HG03457 (cell line): ENCODE measurements at regions not wholly inside any gene's neighbourhood (a gene's known extent, or its start where the extent isn't known, plus 50 kb on each side); places are given as distances from the start of the nearest gene placed in this dataset.
"Not testable (repeated sequence)": the region's sequence is repeated elsewhere in the genome, so short reads cannot be mapped to it uniquely, and the experiment has no call there.

Experiments used
- ATAC-seq: cut with Tn5 transposase; IDR thresholded peaks from one replicate; pipeline ENCODE4 v1.9.1; 2021; ENCODE audit warnings: moderate number of reproducible peaks; ENCODE audit not compliant: unreplicated experiment

- ATAC-seq: no peak
Observed at GRCh38 chr18:39480494-39481195, 1915.0 kb upstream of the CELF4 start.

DNA sequence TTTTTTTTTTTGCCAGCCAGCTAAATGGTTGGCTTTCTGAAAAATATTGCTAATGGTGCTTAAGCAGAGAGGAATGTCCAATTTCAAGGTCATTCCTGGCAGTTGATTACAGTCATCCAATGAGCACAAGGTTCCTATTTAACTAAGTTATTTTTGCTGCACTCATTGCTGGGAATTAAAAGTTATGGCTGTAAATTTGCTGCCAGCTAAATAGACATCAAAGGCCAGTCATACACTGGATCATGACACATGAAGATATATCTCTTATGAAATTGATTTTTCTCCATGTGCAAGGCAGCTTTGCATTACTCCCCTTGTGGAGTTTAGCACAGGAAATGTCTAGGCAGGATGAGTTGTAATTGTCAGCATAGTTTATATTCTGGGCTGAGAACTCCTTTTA lies 1898.4 kb upstream of the CELF4 start:
- ATAC-seq: no peak

GRCh38 chr18:39462436-39462835 lies 1896.8 kb upstream of the CELF4 start:
- no peak for ATAC-seq

DNA sequence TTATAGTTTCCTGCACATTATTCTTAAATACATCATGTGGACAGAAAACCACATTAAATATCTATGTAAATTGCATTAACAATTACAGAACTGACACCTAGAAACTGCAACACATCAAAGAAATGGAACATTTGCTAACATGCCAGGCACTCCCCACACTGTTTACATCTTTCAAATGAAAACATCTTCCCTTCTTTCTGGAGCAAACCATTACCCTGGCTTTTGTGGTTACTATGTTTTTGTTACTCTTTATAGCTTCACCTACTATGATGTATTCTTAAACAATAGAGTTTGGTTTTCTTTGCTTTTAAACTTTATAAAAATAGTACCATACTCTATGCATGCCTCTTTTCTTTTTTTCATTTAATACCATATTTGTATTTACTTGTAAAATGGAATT lies 1894.5 kb upstream of the CELF4 start:
- no peak for ATAC-seq

- ATAC-seq: no peak
Observed at GRCh38 chr18:39455285-39455684, 1889.7 kb upstream of the CELF4 start.

DNA sequence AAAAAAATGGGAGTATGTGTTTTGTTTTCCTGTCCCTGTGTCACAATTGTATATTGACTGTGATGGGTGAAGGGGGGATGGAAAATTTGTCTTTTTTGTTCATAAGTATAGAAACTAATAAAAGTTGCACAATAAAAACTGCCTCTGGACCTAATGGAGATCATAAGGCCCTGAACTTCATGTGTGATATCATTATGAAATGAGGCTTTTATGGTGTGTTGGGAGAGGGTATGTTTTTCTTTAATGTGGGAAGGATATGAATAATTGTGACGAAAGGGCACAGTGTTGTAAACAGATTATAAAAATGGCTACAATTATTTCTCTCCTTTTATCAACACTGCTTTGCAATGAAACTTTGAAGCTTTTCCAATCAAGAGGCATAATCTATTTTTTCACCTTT lies 1889.3 kb upstream of the CELF4 start:
- no peak for ATAC-seq

DNA sequence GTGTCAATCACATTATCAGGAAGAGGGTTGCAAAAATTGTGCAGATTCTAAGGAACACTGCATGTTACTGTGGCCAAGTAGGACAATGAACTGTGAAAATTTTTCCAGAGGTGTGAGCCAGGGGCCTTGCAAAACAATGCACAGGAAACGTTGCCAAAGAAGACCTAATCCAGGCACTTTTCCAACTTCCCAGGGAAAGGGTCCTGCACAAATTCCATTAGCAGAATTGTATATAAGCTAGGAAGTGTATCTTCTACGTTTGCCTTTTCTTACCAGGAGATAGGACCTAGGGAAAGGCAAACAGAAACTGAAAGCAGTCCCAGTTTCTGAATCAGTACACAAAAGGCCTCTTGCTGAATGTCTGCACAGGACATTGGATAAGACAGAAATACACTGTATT lies 1888.3 kb upstream of the CELF4 start:
- ATAC-seq: no peak

DNA sequence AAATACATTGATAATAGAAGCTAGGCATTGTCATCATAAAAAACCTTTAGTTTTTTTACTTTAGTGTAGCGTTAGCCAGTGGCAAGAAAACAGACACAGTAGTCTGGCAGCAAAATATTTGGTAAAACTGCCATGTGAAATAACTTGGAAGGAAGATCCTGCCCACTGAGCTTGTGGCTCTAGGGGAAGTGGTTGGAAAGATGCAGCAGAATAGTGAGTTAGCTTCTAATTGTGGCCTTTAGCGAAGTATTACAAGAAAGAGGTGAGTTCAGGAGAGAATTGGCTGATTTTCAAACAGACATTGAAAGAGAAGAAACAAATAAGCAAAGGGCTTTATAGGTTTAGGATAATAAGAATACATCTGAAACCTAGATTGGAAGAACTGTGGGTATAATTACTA lies 1887.8 kb upstream of the CELF4 start:
- ATAC-seq: no peak

- no peak for ATAC-seq
Observed at GRCh38 chr18:39450958-39451357, 1885.4 kb upstream of the CELF4 start.

DNA sequence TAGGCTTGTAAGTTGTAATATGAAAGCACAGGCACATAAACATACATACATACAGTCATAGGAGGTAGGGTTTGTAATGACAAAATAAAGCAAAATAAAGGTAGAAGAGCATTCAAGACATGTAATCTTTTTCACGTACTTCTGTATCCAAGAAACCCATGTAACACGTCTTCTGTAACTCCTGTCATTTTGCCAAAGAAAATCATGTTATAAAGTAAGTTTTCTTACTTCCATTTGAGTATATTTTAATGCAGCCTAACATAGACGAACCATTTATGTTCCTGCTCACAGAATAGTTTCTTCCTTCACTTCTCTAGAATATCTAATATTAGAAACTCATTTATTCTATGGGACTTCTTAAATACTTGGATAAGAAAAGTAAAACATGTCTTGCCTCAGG lies 1884.0 kb upstream of the CELF4 start:
- no peak for ATAC-seq

- ATAC-seq: no peak
Observed at GRCh38 chr18:39448942-39449341, 1883.3 kb upstream of the CELF4 start.

GRCh38 chr18:39444957-39445356 lies 1879.4 kb upstream of the CELF4 start:
- not testable (repeated sequence) for ATAC-seq

DNA sequence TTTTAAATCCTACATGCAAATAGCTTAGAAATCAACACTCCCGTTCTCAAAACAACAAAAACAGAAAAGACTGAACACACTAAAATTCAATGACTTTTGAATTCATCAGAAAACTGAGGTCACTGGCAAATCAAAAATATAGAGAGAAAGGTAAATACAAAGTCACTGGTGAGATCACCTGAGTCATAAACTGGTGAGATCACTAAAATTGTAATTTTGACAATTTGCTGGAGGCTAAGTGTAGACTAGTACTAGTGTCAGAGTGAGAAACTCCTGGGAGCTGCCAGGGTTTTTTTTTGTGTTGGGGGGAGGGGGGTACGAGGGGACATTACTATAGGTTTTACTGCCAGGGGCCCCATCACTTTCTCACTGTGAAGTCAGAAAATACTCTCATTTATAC lies 1876.0 kb upstream of the CELF4 start:
- ATAC-seq: no peak

GRCh38 chr18:39435996-39436395 lies 1870.4 kb upstream of the CELF4 start:
- no peak for ATAC-seq

DNA sequence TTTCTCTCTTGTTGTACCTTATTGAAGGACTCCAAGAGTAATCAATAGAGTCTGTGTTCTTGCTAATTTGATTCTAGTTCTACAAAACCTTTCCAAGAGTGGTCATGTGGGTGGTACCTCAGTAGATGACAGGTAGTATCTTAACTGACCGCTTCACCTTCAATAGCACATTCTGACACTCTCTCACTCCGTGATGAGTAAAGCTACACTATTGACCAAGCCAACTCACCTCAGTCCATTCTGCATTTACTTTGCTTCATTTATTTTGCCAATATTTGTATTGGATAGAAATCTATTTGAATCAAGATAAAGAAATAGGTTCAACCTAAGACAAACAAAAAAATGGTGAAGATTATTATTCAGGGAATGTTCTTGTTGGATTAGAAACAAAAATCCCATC lies 1869.6 kb upstream of the CELF4 start:
- ATAC-seq: no peak

GRCh38 chr18:39434223-39434920 lies 1868.8 kb upstream of the CELF4 start:
- no peak for ATAC-seq

DNA sequence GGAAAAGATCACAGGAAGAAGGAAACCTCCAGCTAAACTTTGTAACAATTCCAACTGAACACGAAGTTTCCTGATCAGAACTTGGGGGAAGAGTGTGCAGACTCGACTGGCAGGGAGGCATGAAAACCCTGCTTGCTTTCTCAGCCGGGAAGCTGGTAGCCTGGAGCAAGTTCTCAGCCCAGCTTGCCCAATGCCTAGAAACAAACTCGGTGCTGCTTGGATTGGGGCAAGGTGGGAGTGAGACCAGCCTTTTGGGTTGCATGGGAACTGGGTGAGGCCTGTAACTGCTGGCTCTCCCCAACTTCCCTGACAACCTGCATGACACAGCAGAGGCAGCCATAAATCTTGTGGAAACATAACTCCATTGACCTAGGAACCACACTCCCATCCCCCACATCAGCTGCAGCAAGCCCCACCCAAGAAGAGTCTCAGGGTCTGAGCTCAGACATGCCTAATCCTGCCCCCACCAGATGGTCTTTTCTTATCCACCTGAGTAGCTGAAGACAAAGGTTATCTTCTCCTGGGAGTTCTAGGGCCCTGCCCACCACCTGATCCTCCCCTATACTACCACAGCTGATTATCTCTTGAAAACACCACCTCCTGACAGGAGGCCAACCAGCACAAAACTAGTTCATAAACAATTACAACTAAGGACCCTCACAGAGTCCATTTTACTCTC lies 1859.7 kb upstream of the CELF4 start:
- no peak for ATAC-seq

GRCh38 chr18:39424261-39424660 lies 1858.7 kb upstream of the CELF4 start:
- ATAC-seq: no peak

GRCh38 chr18:39421276-39421675 lies 1855.7 kb upstream of the CELF4 start:
- ATAC-seq: no peak

GRCh38 chr18:39419315-39419714 lies 1853.7 kb upstream of the CELF4 start:
- ATAC-seq: no peak

GRCh38 chr18:39415471-39415870 lies 1849.9 kb upstream of the CELF4 start:
- ATAC-seq: no peak

DNA sequence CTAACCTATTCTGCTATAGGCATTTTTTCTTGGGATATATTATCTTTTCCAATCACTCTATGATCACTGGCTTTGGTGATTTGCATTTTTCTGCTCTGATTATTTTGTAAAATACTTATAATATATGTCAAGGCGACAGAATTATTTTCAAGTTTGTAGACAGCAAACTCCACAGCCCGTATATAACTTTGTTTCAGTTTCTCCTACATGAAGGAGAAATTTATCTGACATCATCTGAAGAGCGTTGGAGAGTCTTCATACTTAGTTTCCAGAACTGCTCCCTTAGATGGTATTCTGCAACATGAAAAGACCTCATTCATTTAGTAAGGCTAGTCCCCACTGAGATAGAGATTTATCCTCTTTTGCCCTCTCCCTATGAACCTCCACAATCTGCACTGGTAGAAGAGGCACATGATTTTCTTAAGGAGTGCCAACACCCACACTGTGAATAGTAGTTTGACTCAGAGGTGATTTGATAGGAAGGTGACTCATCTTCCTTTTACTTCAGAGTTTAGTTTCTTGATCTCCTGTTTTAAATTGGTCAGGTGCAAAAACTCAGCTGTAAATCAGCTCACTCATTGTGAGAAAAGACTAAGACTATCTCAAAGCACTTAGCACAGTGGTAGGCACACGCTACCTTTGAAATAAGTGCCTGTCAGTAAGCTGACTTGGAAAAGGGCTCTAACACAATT lies 1848.6 kb upstream of the CELF4 start:
- no peak for ATAC-seq
